Dermis microvascular lymphatic vessel endothelial cell (primary cell): ENCODE measurements at regions not wholly inside any gene's neighbourhood (a gene's known extent, or its start where the extent isn't known, plus 50 kb on each side); places are given as distances from the start of the nearest gene placed in this dataset.
"Not testable (repeated sequence)": the region's sequence is repeated elsewhere in the genome, so short reads cannot be mapped to it uniquely, and the experiment has no call there.

Source experiments
- DNase-seq, 2 donors: peaks; one replicate each; pipeline versions ENCODE4 v3.0.0 to v3.0.0-alpha.2; 2010; ENCODE audit warnings: low read depth in 2 of 2

DNA sequence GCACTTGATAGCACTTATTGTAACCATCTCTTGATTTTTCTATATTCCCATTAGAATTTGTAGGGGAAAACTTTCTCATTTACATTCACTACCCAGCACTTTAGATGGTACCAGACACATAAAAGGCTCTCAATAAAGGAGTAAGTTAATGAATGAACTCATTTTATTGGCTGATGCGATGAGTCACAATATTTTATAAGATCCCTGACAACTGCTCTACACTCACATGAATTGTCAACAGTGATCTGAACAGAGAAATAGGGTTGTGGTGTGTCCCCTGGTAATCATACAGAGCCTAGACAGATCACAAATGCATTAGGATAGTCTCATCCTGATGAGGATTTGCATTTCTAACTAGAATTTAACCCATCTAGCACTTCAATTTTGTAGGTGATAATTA is 567.6 kb upstream of the ARPP21 start:
- no peak for DNase-seq

DNA sequence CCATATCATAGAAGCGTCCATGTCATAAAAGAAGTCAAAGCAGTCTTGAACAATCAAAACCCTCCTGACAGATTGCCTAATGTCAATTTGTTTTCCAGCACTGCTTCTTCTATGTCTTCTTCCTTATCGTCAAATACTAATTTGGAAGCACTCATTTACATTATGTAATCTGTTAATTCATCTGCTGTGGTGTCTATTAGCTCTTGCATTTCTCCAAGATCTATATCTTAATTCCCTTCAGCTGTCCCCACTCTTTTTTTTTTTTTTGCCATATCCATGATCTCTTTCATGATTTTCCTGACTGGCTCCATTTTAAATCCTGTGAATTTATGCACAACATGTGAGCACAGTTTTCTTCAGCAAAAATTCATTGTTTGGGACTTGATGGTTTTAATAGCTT is 560.5 kb upstream of the ARPP21 start:
- DNase-seq = no peak

GRCh38 chr3:35079403-35079802 is 559.9 kb upstream of the ARPP21 start:
- no peak for DNase-seq

GRCh38 chr3:35081899-35082298 is 557.4 kb upstream of the ARPP21 start:
- no peak for DNase-seq

DNA sequence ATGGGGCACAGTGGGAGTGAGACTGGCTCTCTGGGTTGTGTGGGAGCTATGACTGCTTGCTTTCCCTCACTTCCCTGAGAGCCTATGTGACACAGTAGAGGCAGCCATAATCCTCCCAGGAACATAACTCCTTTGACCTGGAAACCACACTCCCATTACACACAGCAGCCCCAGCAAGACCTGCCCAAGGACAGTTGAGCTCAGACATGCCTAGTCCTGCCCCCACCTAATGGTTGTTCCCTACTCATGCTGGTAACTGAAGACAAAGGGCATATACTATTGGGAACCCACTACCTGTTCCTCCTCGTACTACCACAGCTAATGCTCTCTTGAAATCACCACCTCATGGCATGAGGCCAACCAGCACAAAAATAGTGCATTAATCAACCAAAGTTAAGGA is 550.4 kb upstream of the ARPP21 start:
- DNase-seq = no peak

GRCh38 chr3:35114686-35115085 is 524.6 kb upstream of the ARPP21 start:
- DNase-seq = no peak

DNA sequence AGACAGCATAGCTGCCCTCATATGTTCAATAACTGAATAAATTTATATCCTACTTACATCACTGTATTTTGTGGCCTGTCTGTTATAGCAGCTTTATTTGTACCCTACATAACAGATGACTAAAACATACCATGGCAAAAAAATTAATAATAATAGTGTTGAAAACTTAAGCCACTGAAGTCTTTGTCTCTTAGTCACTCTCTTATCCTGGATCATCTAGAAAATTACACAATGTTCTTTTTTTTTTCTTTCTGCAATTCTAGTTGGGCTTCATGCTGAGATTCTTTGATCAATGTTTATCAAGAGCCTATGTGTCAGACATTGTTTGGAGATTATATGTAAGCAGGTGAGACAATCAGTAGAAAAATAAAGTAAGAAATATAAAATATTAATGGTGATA is 519.3 kb upstream of the ARPP21 start:
- DNase-seq = no peak

GRCh38 chr3:35137612-35138011 is 501.7 kb upstream of the ARPP21 start:
- DNase-seq = no peak

GRCh38 chr3:35141406-35141805 is 497.9 kb upstream of the ARPP21 start:
- DNase-seq = no peak

GRCh38 chr3:35144011-35144410 is 495.3 kb upstream of the ARPP21 start:
- no peak for DNase-seq

DNA sequence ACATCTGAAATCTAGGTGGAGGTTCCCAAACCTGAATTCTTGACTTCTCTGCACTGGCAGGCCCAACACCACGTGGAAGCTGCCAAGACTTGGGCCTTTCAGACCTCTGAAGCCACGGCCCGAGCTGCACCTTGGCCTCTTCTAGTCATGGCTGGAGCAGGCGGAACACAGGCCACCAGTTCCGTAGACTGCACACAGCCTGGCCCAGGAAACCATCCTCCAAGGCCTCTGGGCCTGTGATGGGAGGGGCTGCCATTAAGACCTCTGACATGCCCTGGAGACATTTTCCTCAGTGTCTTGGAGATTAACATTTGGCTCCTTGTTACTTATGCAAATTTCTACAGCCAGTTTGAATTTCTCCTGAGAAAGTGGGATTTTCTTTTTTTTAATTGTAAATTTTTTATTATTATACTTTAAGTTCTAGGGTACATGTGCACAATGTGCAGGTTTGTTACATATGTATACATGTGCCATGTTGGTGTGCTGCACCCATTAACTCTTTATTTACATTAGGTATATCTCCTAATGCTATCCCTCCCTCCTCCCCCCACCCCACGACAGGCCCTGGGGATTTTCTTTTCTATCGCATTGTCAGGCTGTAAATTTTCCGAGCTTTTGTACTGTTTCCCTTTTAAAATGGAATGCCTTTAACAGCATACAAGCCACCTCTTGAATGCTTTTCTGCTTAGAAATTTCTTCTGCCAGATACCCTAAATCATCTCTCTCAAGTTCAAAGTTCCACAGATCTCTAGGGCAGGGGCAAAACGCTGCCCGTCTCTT is 492.9 kb upstream of the ARPP21 start:
- not testable (repeated sequence) for DNase-seq

- DNase-seq = no peak
Measured at GRCh38 chr3:35183927-35184675, 455.2 kb upstream of the ARPP21 start.

GRCh38 chr3:35184775-35185174 is 454.6 kb upstream of the ARPP21 start:
- no peak for DNase-seq

DNA sequence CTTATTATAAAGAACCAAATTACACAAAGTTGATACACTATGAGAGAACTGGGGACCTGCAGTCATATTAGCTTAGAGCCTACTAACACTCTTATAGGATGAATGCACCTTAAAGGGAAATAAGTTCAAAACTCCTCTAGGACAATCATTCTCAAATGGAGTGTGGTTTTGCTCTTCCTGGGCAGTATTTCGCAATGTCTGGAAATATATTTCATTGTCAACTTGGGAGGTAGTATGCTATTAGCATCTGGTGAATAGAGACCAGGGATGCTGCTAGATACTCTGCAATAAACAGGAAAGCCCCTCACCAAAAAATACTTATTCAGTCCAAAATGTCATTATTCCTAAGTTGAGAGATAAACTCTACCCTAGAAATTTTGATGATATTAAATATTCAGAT is 451.4 kb upstream of the ARPP21 start:
- DNase-seq = no peak

DNA sequence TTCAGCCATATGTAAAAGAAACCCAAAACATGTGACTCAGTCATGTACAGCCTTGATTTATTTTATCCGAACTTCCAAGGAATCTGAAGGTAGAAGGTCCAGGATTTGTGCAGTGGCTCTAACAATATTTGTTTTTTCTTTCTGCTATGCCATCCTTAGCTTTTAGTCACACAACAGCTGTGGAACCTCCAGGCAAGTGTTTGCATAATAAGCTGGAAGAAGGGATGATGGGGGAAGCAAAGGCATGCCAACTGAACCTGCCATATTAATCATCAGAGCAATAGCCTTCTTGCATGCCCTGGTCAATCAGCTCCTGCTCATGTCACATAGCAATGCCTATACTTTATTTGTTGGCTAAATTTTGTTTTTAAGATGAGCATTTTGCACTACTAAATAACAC is 444.7 kb upstream of the ARPP21 start:
- DNase-seq = no peak

DNA sequence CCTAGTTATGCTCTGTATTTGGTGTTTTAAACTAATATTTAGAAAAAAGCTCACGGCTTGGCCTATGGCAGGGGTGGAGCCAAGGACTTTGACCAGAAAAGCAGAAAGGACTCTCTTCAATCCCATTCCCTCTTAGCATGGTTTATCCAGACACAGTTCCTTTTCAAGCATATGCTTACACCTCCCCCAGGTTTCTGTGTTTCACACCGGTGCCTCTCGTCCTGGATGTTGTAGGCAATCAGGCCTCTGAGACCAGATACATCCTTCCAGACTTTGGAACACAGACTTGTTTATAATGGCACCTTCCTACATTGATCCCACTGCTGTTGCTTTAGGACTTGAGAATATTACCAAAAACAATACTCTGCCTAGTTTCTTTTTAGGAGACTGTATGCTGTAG is 440.5 kb upstream of the ARPP21 start:
- no peak for DNase-seq

DNA sequence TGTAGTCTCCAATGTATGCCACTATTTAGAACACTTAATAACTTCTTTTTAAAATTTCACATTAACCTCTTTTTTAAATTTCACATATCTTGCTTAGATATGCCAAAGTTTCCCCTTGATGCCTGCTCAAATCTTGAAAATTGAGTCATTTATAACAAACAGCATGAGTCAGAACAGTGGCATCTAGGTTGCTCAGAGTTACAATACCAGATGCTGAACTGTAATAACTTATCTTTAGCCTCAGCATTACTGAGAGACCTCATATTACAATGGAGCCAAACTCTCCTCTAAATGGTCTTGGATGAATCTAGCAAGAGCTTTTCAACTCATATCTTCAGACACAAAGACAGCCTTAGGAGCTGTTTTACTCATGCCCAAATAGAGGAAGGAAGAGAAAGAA is 439.3 kb upstream of the ARPP21 start:
- peak in 1 of 2 donors; percentile 8 for DNase-seq

DNA sequence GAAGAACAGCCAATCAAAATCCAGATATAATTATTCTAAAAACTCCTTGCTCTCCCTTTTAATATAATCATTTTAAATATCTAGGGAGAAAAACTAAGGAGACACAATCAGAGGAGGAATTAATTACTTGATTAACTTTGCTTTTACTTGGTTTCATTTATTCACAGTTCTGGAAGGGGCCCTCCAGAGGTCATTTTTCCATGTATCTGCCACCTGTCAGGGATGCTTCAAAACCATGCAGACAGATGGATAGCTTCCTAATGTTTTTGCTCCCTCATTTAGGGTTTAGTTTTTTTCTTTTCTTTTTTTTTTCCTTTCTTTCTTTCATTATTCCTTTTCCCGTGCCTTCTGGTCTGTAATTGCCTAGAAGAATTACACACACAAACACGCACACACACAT is 438.1 kb upstream of the ARPP21 start:
- DNase-seq = no peak

GRCh38 chr3:35215525-35216500 is 423.5 kb upstream of the ARPP21 start:
- DNase-seq = no peak

- no peak for DNase-seq
Measured at GRCh38 chr3:35216501-35217266, 422.6 kb upstream of the ARPP21 start.
